ENCODE measurements at regions not wholly inside any gene's neighbourhood (a gene's known extent, or its start where the extent isn't known, plus 50 kb on each side); places are given as distances from the start of the nearest gene placed in this dataset.

DNA sequence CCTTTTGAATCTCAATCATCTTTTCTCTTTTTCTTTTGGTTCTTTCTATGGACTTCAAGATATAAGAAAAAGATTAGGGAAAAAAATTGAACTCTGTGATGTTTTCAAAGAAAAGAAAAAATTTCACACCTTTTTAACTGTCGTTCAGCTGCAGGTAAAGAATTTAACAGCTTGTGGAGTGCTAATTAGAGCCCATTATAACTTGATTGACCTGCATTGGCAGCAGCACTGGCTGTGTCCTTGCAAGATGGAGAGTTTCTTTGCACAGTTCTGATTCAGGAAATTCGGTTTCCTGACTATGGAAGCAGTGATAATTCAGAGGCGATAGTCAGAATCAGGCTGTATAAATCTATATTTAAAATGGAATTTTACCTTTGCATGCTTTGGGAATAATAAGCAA, 183.2 kb upstream of the DACH1 start:
- Histone ChIP-seq H3K27me3 (no peaks in the 10 kb centered on the region), H3K36me3 (no peaks in the 10 kb centered on the region), H3K27ac (no peak overlapping the region), H3K4me3 (no peak overlapping the region), H3K4me1 (no peaks in the 10 kb centered on the region), H3K9me3 (no peaks in the 10 kb centered on the region)
- intact Hi-C loops (cut with DNase I), result no loop called here
- WGBS, 2 donors, result 52 to 61% methylated on average over 3 of the region's 3 CpGs
- no peak for TF ChIP-seq POLR2A (IDR thresholded peaks at IDR 0.05)
- TF ChIP-seq, protein P1, sequence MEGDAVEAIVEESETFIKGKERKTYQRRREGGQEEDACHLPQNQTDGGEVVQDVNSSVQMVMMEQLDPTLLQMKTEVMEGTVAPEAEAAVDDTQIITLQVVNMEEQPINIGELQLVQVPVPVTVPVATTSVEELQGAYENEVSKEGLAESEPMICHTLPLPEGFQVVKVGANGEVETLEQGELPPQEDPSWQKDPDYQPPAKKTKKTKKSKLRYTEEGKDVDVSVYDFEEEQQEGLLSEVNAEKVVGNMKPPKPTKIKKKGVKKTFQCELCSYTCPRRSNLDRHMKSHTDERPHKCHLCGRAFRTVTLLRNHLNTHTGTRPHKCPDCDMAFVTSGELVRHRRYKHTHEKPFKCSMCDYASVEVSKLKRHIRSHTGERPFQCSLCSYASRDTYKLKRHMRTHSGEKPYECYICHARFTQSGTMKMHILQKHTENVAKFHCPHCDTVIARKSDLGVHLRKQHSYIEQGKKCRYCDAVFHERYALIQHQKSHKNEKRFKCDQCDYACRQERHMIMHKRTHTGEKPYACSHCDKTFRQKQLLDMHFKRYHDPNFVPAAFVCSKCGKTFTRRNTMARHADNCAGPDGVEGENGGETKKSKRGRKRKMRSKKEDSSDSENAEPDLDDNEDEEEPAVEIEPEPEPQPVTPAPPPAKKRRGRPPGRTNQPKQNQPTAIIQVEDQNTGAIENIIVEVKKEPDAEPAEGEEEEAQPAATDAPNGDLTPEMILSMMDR (IDR thresholded peaks at IDR 0.05), result no peak
- TF ChIP-seq POLR2AphosphoS5 (IDR thresholded peaks at IDR 0.05), result no peak
- no peak for TF ChIP-seq EP300 (IDR thresholded peaks at IDR 0.05)
- DNase-seq, result no peak

DNA sequence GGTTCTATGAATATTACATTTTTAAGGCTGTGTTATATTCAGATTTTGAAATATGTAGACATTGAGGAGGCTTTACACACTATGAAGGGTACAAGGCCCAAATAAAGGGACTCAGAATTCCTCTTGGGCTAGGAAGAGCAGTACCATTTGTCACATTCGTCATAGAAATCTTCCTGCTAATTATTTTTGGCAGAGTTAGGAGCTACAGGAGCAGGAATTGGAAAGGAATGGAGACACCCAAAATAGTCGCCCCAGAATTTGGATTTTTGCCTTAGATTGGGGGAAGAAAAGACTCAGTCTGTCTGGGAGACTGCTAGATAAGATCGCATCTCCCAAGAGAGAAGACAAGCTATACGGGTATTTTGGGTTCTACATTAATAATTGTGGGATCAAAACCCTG, 176.4 kb upstream of the DACH1 start:
- H3K9me3 ChIP-seq, result no peaks in the 10 kb centered on the region
- no peaks in the 10 kb centered on the region for H3K4me1 ChIP-seq
- H3K27me3 ChIP-seq, result no peaks in the 10 kb centered on the region
- no peak overlapping the region for H3K4me3 ChIP-seq
- no peak for DNase-seq
- WGBS, 2 donors, result 88 to 90% methylated on average over 4 of the region's 4 CpGs
- intact Hi-C loops (cut with DNase I), result no loop called here
- H3K27ac ChIP-seq, result no peak overlapping the region
- no peaks in the 10 kb centered on the region for H3K36me3 ChIP-seq
- no peak for TF ChIP-seq POLR2AphosphoS5 (IDR thresholded peaks at IDR 0.05)
- TF ChIP-seq, protein P1 (IDR thresholded peaks at IDR 0.05), result no peak
- no peak for TF ChIP-seq EP300 (IDR thresholded peaks at IDR 0.05)
- no peak for TF ChIP-seq POLR2A (IDR thresholded peaks at IDR 0.05)

DNA sequence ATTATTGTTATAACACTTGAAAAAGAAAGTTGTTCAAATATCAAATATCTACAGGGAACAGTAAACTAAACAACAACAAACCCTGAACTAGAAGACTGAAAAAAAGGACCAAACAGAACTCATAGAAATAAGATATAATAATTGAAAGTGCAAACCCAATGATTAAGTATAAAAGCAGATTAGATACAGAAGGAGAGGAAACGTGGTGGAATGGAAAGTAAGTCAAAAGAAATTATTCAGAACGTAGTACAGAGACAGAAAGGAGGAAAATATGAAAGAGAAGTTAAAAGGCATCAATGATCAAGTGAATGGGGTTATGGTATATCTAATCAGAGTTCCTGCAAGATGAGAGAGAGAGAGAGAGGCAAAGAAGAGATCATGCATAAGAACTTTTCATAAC, 174.2 kb upstream of the DACH1 start:
- H3K4me1 ChIP-seq, result no peaks in the 10 kb centered on the region
- no peak for TF ChIP-seq EP300 (IDR thresholded peaks at IDR 0.05)
- TF ChIP-seq, protein P1 (IDR thresholded peaks at IDR 0.05), result no peak
- TF ChIP-seq POLR2A (IDR thresholded peaks at IDR 0.05), result no peak
- no peak overlapping the region for H3K4me3 ChIP-seq
- WGBS, 2 donors, result 44 to 74% methylated on average over 2 of the region's 2 CpGs
- no peaks in the 10 kb centered on the region for H3K27me3 ChIP-seq
- H3K27ac ChIP-seq, result no peak overlapping the region
- H3K9me3 ChIP-seq, result no peaks in the 10 kb centered on the region
- intact Hi-C loops (cut with DNase I), result no loop called here
- H3K36me3 ChIP-seq, result no peaks in the 10 kb centered on the region
- no peak for DNase-seq

DNA sequence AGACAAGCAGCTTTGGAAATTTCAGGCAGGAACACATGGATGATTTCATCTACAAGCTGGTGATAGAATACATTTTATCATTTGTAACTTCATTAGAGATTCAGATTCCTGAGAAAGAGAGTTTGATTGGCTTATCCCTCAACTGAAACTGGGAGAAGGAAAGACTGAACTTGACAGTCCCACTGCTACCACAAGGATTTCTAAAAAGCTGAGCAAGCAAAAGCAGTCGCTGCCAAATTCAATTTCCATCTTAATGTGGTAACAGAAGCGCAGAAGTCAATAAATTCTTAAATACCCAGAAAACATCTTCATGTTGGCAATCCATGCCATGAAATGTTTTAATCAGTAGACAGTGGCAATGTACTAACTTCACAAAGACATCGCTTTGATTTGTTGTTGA, 172.1 kb upstream of the DACH1 start:
- WGBS, 2 donors, result 90 to 94% methylated on average over 3 of the region's 3 CpGs

DNA sequence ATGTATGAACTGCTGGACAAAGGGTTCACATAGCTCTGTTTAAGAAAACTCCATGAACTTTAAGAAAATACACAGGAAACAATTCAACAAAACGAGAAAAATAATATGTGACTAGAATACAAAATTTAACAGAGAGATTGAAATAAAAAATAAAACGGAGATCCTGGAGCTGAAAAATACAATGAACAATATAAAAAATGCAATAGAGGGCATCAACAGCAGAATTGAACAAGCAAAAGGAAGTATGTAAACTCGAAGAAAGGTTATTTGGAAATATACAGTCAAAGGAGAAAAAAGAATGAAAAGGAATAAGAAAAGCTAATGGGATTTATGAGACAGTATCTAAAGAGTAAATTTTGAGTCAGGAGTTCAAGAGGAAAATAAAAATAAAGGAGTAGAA, 163.0 kb upstream of the DACH1 start:
- WGBS, 2 donors, result 84 to 92% methylated on average over 3 of the region's 3 CpGs
- Histone ChIP-seq H3K27ac (no peak overlapping the region), H3K27me3 (no peaks in the 10 kb centered on the region), H3K36me3 (no peaks in the 10 kb centered on the region), H3K4me1 (no peaks in the 10 kb centered on the region), H3K4me3 (no peak overlapping the region), H3K9me3 (peaks cover 0 to 3% (median 2%) of the 10 kb centered on the region in 4 donors)
- intact Hi-C loops (cut with DNase I), result no loop called here
- TF ChIP-seq POLR2A (IDR thresholded peaks at IDR 0.05) (no peak), POLR2AphosphoS5 (IDR thresholded peaks at IDR 0.05) (no peak)
- DNase-seq, result no peak

More for the DNA sequence above, 172.1 kb upstream of the DACH1 start:
- Histone ChIP-seq H3K27ac (no peak overlapping the region), H3K4me3 (no peak overlapping the region), H3K27me3 (no peaks in the 10 kb centered on the region), H3K4me1 (no peaks in the 10 kb centered on the region), H3K9me3 (no peaks in the 10 kb centered on the region), H3K36me3 (no peaks in the 10 kb centered on the region)
- TF ChIP-seq EP300 (IDR thresholded peaks at IDR 0.05) (no peak), POLR2AphosphoS5 (IDR thresholded peaks at IDR 0.05) (no peak)
- TF ChIP-seq, protein P1 (IDR thresholded peaks at IDR 0.05), result no peak
- intact Hi-C loops (cut with DNase I), result no loop called here
- DNase-seq, result no peak

All from sigmoid colon (tissue), 6 donors.